Limb (tissue), 2 donors: ENCODE measurements at regions not wholly inside any gene's neighbourhood (a gene's known extent, or its start where the extent isn't known, plus 50 kb on each side); places are given as distances from the start of the nearest gene placed in this dataset.
A peak's percentile ranks its signal among the peaks of the same experiment; 100 is the strongest.

Experiments used
- DNase-seq, 2 donors: peaks; one replicate each; pipeline ENCODE4 v3.0.0-alpha.2; 2016; ENCODE audit errors: extremely low spot score in 2 of 2

GRCh38 chr18:39951142-39951720, 2003.8 kb upstream of the PIK3C3 start:
- no peak for DNase-seq

GRCh38 chr18:39946623-39947061, 2008.4 kb upstream of the PIK3C3 start:
- no peak for DNase-seq

- no peak for DNase-seq
Observed at GRCh38 chr18:39945076-39945475, 2010.0 kb upstream of the PIK3C3 start.

- DNase-seq, result no peak
Observed at GRCh38 chr18:39942702-39943101, 2012.3 kb upstream of the PIK3C3 start.

DNA sequence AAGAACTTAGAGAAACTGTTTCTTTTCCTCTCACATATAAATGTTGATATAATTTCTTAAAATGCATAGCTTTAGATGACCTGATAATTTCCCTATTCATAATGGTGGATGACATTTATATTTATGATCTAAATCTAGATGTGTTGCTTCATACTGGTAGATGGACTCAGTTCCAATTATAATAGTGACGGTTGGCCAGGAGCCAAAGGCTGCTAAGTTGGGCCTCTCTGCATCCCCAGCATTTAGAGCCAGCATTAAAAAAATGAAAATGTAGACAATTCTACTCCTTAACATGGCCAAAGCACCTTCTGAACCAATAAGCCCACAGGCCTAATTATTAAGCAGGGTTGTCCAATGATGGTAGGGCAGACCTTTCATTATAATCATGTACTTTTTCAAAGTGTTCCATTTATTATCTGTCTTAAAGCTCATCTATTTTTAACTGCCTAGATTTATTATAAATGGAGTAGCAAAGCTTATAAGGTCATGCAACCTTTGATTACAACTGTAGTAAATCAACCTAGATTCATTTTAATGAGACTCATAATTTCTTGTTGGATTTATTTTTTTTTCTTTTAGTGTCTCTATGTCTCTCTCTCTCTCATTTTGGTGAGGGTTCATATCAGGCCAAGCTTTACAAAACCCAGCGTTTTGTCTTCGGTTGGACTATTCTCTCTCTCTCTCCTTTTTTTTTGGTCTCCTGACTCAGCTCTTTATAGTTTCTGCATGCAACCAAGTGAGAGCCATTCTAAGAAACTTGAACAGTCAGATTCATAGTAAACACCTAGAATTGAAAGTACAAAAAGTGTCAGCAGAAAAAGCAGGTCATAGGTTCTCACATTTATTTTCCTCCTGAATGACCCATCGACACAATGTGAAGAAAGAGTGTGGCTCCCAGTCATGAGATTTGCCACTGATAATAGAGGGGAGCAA, 2016.1 kb upstream of the PIK3C3 start:
- peak in 1 of 2 donors; percentile 14 for DNase-seq

DNA sequence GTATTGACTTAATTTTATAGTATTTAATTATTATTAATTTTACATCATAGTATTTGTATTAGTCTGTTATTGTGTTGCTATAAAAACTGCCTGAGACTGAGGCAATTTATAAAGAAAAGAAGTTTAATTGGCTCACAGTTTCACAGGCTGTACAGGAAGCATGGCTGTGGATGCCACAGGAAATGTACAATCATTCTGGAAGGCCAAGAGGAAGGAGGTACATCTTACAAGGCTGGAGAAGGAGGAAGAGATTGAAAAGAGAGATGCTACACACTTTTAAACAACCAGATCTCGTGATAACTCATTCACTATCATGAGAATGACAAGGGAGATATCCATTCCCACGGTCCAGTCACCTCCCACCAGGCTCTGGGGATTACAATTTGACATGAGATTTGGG, 2019.4 kb upstream of the PIK3C3 start:
- no peak for DNase-seq

- DNase-seq, result no peak
Observed at GRCh38 chr18:39918847-39919246, 2036.2 kb upstream of the PIK3C3 start.

DNA sequence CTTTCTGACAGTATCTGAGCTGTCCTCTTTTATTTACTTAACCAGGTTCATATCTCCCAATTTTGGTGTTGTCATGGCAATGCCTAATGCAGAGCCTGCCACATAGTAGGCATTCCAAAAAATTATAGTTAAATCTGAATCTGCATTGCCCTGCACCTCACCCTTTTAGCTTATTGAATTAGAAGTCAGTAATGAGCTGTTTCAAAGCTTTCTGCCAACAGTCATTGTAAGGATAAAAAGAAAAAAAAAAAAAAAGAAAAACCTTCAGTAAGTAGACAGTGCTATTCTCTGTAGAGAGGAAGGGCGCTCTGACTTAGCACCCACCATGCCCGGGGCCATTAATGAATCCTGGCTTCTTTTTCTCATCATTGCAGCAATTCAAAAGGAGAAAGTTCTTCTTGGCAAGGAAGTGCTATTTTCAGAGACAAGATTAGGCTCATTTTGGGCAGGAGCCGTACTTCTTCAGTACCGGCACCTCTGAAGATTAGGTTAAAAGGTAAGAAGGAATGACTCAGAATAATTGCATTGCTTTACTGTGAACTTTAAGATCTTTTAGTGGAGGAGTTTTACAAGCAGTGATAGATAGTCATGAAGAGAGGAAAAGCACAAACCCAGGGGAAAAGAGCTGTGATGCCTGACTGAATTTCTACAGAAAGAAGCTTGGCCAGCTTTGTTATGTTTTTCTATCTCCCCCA, 2041.2 kb upstream of the PIK3C3 start:
- DNase-seq, result no peak

- DNase-seq, result no peak
Observed at GRCh38 chr18:39911716-39912115, 2043.3 kb upstream of the PIK3C3 start.

DNA sequence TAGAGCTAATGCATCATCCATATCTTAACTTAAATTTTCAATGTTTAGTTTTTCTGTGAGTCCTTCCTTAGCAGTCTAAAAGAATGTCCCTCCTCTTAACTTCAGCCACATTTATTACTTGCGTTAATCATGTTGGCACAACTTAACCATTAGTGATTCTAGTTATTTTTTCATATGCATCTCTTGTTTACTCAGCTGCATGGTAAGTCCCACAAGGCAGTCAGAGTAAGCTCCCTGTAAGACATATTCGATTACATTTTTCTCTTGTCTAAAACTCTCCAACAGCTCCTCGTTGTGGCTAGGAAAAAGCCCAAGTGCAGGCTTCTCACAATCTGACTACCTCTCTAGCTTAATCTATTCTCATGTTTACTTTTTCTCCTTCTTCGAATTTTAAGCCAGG, 2045.3 kb upstream of the PIK3C3 start:
- DNase-seq, result no peak

DNA sequence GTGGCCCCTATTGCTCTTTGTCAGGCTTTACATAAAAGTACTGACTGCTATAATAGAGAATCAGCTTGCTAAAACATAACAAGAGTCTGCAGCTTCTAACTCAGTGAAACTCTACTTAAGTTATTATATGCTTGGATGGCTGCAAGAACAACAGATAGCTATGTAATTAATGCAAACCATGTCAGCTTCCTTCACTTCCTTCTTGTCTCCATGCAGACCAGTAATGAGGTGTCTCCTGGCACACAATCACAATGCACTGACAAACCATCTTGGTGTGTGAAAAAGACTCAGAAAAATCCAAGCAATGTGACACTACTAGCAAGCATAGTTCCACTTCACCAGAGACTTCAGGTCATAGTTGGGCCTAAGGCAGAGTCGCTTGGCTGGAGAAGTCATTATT, 2068.9 kb upstream of the PIK3C3 start:
- no peak for DNase-seq

- DNase-seq, result no peak
Observed at GRCh38 chr18:39872651-39873050, 2082.4 kb upstream of the PIK3C3 start.

- DNase-seq, result no peak
Observed at GRCh38 chr18:39871961-39872360, 2083.1 kb upstream of the PIK3C3 start.

- DNase-seq, result no peak
Observed at GRCh38 chr18:39870591-39870990, 2084.4 kb upstream of the PIK3C3 start.

- DNase-seq, result no peak
Observed at GRCh38 chr18:39863916-39864315, 2091.1 kb upstream of the PIK3C3 start.

GRCh38 chr18:39862341-39862740, 2092.7 kb upstream of the PIK3C3 start:
- no peak for DNase-seq

- no peak for DNase-seq
Observed at GRCh38 chr18:39854291-39854690, 2100.7 kb upstream of the PIK3C3 start.

- peak; percentile 55 to 71 for DNase-seq
Observed at GRCh38 chr18:39846265-39846664, 2108.8 kb upstream of the PIK3C3 start.

- peak in 1 of 2 donors; percentile 40 for DNase-seq
Observed at GRCh38 chr18:39845631-39846030, 2109.4 kb upstream of the PIK3C3 start.

DNA sequence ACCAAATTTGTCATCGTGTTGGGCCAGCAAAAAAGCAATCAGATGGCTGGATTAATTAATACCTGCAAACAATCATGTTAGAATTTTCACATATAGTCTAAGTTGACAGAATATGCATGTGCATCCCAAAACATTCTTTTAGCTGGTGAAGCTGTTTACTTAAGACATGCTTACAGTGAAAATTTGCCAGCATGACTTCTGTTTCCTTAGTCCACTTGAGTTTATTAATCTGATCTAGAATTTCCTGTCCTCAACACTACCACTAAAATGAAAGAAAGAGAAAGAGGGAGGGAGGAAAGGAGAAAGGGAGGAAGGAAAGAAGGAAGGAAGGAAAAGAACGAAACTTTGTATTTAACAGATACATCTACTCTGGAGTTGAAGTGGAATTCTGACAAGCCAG, 2109.9 kb upstream of the PIK3C3 start:
- no peak for DNase-seq

DNA sequence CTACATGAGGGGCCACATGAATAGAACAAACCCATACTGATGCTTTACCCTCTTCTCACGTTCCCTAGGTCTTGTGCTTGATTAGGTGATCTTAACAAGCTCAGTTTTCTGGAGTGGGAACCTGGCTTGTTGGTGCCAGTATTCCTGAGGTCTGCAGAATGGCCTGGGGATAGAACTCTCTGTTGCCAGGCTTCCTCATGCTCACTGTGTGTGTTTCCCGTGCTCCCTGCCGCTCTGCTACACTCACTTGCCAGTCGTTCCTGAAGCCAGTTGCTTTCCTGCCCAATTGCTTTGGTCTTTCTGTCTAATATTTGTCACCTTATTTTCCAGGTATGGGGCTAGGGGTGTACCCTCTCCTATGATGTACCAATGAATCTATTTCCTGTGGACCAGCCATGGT, 2111.5 kb upstream of the PIK3C3 start:
- DNase-seq, result no peak

- peak in 1 of 2 donors; percentile 43 for DNase-seq
Observed at GRCh38 chr18:39842366-39842914, 2112.6 kb upstream of the PIK3C3 start.
